ENCODE measurements at regions not wholly inside any gene's neighbourhood (a gene's known extent, or its start where the extent isn't known, plus 50 kb on each side); places are given as distances from the start of the nearest gene placed in this dataset.
"Not testable (repeated sequence)": the region's sequence is repeated elsewhere in the genome, so short reads cannot be mapped to it uniquely, and the experiment has no call there.

- H3K4me3 ChIP-seq = no peak overlapping the region
- H3K36me3 ChIP-seq = no peaks in the 10 kb centered on the region
- DNase-seq = no peak
- H3K4me1 ChIP-seq = no peaks in the 10 kb centered on the region
- H3K9me3 ChIP-seq (replicated peaks) = no peaks in the 10 kb centered on the region
- H3K27ac ChIP-seq = no peak overlapping the region
- no peaks in the 10 kb centered on the region for H3K27me3 ChIP-seq
Measured at GRCh38 chr9:24712206-24712605, 166.5 kb upstream of the IZUMO3 start.

- Histone ChIP-seq H3K4me3 (no peak overlapping the region), H3K4me1 (no peaks in the 10 kb centered on the region), H3K9me3 (replicated peaks) (no peaks in the 10 kb centered on the region), H3K27me3 (no peaks in the 10 kb centered on the region), H3K27ac (no peak overlapping the region), H3K36me3 (no peaks in the 10 kb centered on the region)
- DNase-seq = no peak
Measured at GRCh38 chr9:24708814-24709213, 163.1 kb upstream of the IZUMO3 start.

- no peak for DNase-seq
- Histone ChIP-seq H3K27me3 (no peaks in the 10 kb centered on the region), H3K36me3 (no peaks in the 10 kb centered on the region), H3K27ac (no peak overlapping the region), H3K4me3 (no peak overlapping the region), H3K9me3 (replicated peaks) (no peaks in the 10 kb centered on the region), H3K4me1 (no peaks in the 10 kb centered on the region)
Measured at GRCh38 chr9:24698881-24699518, 153.3 kb upstream of the IZUMO3 start.

- no peaks in the 10 kb centered on the region for H3K36me3 ChIP-seq
- no peaks in the 10 kb centered on the region for H3K9me3 ChIP-seq (replicated peaks)
- no peaks in the 10 kb centered on the region for H3K4me1 ChIP-seq
- no peak overlapping the region for H3K4me3 ChIP-seq
- H3K27me3 ChIP-seq = no peaks in the 10 kb centered on the region
- no peak overlapping the region for H3K27ac ChIP-seq
- DNase-seq = no peak
Measured at GRCh38 chr9:24672336-24672735, 126.6 kb upstream of the IZUMO3 start.

- no peaks in the 10 kb centered on the region for H3K27me3 ChIP-seq
- H3K9me3 ChIP-seq (replicated peaks) = no peaks in the 10 kb centered on the region
- no peak overlapping the region for H3K4me3 ChIP-seq
- H3K36me3 ChIP-seq = no peaks in the 10 kb centered on the region
- no peak for DNase-seq
- H3K27ac ChIP-seq = no peak overlapping the region
- H3K4me1 ChIP-seq = no peaks in the 10 kb centered on the region
Measured at GRCh38 chr9:24657387-24657786, 111.7 kb upstream of the IZUMO3 start.

GRCh38 chr9:24652181-24652580, 106.5 kb upstream of the IZUMO3 start:
- Histone ChIP-seq H3K9me3 (replicated peaks) (no peaks in the 10 kb centered on the region), H3K4me3 (no peak overlapping the region), H3K27me3 (no peaks in the 10 kb centered on the region), H3K4me1 (no peaks in the 10 kb centered on the region), H3K27ac (no peak overlapping the region), H3K36me3 (no peaks in the 10 kb centered on the region)
- DNase-seq = no peak

- not testable (repeated sequence) for H3K4me1 ChIP-seq; H3K4me3 ChIP-seq; DNase-seq; H3K9me3 ChIP-seq (replicated peaks); H3K27me3 ChIP-seq; H3K36me3 ChIP-seq; H3K27ac ChIP-seq
Measured at GRCh38 chr9:24628809-24629208, 83.1 kb upstream of the IZUMO3 start.

- H3K36me3 ChIP-seq = no peaks in the 10 kb centered on the region
- no peak for DNase-seq
- no peaks in the 10 kb centered on the region for H3K27me3 ChIP-seq
- H3K9me3 ChIP-seq (replicated peaks) = no peaks in the 10 kb centered on the region
- no peak overlapping the region for H3K27ac ChIP-seq
- no peak overlapping the region for H3K4me3 ChIP-seq
- H3K4me1 ChIP-seq = no peaks in the 10 kb centered on the region
Measured at GRCh38 chr9:24625097-24625496, 79.4 kb upstream of the IZUMO3 start.

- no peaks in the 10 kb centered on the region for H3K36me3 ChIP-seq
- no peaks in the 10 kb centered on the region for H3K4me1 ChIP-seq
- no peaks in the 10 kb centered on the region for H3K27me3 ChIP-seq
- no peaks in the 10 kb centered on the region for H3K9me3 ChIP-seq (replicated peaks)
- DNase-seq = no peak
- H3K4me3 ChIP-seq = no peak overlapping the region
- H3K27ac ChIP-seq = no peak overlapping the region
Measured at GRCh38 chr9:24624481-24624880, 78.8 kb upstream of the IZUMO3 start.

- H3K4me3 ChIP-seq = no peak overlapping the region
Measured at GRCh38 chr9:24620741-24621140, 75.0 kb upstream of the IZUMO3 start.

GRCh38 chr9:24616863-24617262, 71.2 kb upstream of the IZUMO3 start:
- no peaks in the 10 kb centered on the region for H3K9me3 ChIP-seq (replicated peaks)
- no peak overlapping the region for H3K27ac ChIP-seq
- H3K27me3 ChIP-seq = no peaks in the 10 kb centered on the region
- H3K36me3 ChIP-seq = no peaks in the 10 kb centered on the region
- peak; percentile 2 to 26 for DNase-seq
- H3K4me3 ChIP-seq = no peak overlapping the region
- no peaks in the 10 kb centered on the region for H3K4me1 ChIP-seq

More at GRCh38 chr9:24620741-24621140, 75.0 kb upstream of the IZUMO3 start:
- Histone ChIP-seq H3K27ac (no peak overlapping the region), H3K4me1 (no peaks in the 10 kb centered on the region), H3K27me3 (no peaks in the 10 kb centered on the region), H3K36me3 (no peaks in the 10 kb centered on the region), H3K9me3 (replicated peaks) (no peaks in the 10 kb centered on the region)
- no peak for DNase-seq

GRCh38 chr9:24614070-24614469, 68.4 kb upstream of the IZUMO3 start:
- no peak overlapping the region for H3K4me3 ChIP-seq
- H3K27ac ChIP-seq = no peak overlapping the region
- H3K4me1 ChIP-seq = no peaks in the 10 kb centered on the region
- H3K36me3 ChIP-seq = no peaks in the 10 kb centered on the region
- H3K27me3 ChIP-seq = no peaks in the 10 kb centered on the region
- H3K9me3 ChIP-seq (replicated peaks) = no peaks in the 10 kb centered on the region
- DNase-seq = peak in 1 of 2 experiments; percentile 5

GRCh38 chr9:24608599-24608998, 62.9 kb upstream of the IZUMO3 start:
- Histone ChIP-seq H3K27ac (no peak overlapping the region), H3K36me3 (no peaks in the 10 kb centered on the region)

GRCh38 chr9:24602693-24603352, 57.1 kb upstream of the IZUMO3 start:
- peak in 1 of 2 experiments; percentile 35 for DNase-seq
- Histone ChIP-seq H3K36me3 (no peaks in the 10 kb centered on the region), H3K4me3 (no peak overlapping the region), H3K9me3 (replicated peaks) (no peaks in the 10 kb centered on the region), H3K4me1 (peaks cover 12% of the 10 kb centered on the region), H3K27ac (peak overlapping the region; percentile 21), H3K27me3 (no peaks in the 10 kb centered on the region)

More at GRCh38 chr9:24608599-24608998, 62.9 kb upstream of the IZUMO3 start:
- Histone ChIP-seq H3K27me3 (no peaks in the 10 kb centered on the region), H3K4me1 (peaks cover 2% of the 10 kb centered on the region), H3K9me3 (replicated peaks) (no peaks in the 10 kb centered on the region), H3K4me3 (no peak overlapping the region)
- DNase-seq = no peak

All from SJCRH30 (cell line).